ENCODE measurements at regions not wholly inside any gene's neighbourhood (a gene's known extent, or its start where the extent isn't known, plus 50 kb on each side); places are given as distances from the start of the nearest gene placed in this dataset.

DNA sequence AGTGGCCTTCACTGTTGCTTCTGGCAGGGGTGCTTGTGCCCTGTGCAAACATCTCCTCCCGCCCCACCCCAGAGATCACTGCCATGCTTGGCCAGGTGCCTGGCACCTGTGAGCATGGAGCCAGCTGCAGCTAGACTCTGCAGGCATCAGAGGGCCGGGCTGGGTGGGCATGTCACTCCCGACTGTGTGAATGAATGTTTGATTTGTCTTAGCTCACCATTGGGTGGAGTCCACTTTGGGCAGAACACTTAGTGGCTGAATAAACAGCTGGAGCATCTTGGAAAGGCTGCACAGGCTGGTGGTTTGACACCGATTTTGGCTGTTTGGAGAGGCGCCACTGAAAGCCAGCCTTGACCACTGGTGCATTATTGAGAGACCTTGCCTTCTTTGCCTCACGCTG, 267.3 kb downstream of the DLEU7 start:
- TF ChIP-seq POLR2AphosphoS5 (IDR thresholded peaks at IDR 0.05; ENCODE audit: insufficient read depth in 1 of 2, low read depth in 1 of 2) (no peak), POLR2A (IDR thresholded peaks at IDR 0.05) (no peak)
- TF ChIP-seq, protein P1, sequence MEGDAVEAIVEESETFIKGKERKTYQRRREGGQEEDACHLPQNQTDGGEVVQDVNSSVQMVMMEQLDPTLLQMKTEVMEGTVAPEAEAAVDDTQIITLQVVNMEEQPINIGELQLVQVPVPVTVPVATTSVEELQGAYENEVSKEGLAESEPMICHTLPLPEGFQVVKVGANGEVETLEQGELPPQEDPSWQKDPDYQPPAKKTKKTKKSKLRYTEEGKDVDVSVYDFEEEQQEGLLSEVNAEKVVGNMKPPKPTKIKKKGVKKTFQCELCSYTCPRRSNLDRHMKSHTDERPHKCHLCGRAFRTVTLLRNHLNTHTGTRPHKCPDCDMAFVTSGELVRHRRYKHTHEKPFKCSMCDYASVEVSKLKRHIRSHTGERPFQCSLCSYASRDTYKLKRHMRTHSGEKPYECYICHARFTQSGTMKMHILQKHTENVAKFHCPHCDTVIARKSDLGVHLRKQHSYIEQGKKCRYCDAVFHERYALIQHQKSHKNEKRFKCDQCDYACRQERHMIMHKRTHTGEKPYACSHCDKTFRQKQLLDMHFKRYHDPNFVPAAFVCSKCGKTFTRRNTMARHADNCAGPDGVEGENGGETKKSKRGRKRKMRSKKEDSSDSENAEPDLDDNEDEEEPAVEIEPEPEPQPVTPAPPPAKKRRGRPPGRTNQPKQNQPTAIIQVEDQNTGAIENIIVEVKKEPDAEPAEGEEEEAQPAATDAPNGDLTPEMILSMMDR (IDR thresholded peaks at IDR 0.05), result no peak
- DNase-seq (ENCODE audit: extremely low spot score in 2 of 2), result no peak
- H3K27ac ChIP-seq, result no peak overlapping the region
- H3K36me3 ChIP-seq, result no peaks in the 10 kb centered on the region
- peaks cover 8% of the 10 kb centered on the region for H3K4me1 ChIP-seq
- H3K27me3 ChIP-seq, result no peaks in the 10 kb centered on the region
- H3K4me3 ChIP-seq, result no peak overlapping the region
- intact Hi-C loops (cut with DNase I), result no loop called here
- H3K9me3 ChIP-seq, result no peaks in the 10 kb centered on the region

DNA sequence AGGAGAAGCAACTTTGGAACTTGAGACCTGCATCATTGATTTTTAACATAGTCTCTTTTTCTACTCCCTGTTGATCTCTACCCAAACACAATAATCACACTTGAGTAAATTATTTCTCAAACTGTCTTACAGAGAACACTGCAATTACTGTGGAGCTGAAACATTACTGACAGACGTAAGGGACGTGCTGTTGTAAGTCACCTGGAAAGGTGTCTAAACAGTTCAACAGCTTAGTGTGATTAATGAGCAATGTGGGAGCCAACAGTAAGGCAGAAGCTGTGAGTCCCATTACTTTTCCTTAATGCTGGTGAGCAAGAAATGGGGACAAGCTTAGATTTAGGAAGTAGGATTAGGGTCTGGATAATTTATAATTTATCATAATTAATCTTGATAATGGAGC, 265.7 kb downstream of the DLEU7 start:
- intact Hi-C loops (cut with DNase I), result no loop called here
- no peaks in the 10 kb centered on the region for H3K9me3 ChIP-seq
- peaks cover 8% of the 10 kb centered on the region for H3K4me1 ChIP-seq
- DNase-seq (ENCODE audit: extremely low spot score in 2 of 2), result no peak
- TF ChIP-seq, protein P1 (IDR thresholded peaks at IDR 0.05), result no peak
- no peak for TF ChIP-seq POLR2AphosphoS5 (IDR thresholded peaks at IDR 0.05; ENCODE audit: insufficient read depth in 1 of 2, low read depth in 1 of 2)
- no peak for TF ChIP-seq POLR2A (IDR thresholded peaks at IDR 0.05)
- H3K4me3 ChIP-seq, result no peak overlapping the region
- no peaks in the 10 kb centered on the region for H3K27me3 ChIP-seq
- no peaks in the 10 kb centered on the region for H3K36me3 ChIP-seq
- no peak overlapping the region for H3K27ac ChIP-seq

DNA sequence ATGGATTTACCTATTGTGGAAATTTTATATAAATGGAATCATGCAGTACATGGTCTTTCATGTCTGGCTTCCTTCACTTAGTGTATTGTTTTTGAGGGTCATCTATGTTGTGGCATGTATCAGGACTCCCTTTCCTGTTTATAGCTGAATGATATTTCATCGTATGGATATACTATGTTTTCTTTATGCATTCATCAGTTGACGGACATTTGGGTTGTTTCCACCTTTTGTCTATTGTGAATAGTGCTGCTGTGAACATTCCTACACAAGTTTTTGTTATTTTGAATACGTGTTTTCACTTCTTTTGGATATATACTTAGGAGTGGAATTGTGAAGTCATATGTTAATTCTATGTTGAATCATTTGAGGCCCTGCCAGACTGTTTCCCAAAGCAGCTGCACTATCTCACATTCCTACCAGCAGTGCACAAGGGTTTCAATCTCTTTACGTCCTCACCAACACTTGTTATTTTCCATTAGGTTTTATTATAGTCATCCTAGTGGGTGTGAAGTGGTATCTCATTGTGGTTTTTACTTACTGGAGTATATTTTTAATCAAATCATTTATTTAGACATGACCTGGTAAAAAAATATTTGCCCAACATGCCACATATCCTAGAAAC, 262.7 kb downstream of the DLEU7 start:
- Histone ChIP-seq H3K27me3 (no peaks in the 10 kb centered on the region), H3K36me3 (no peaks in the 10 kb centered on the region), H3K4me3 (no peak overlapping the region), H3K27ac (no peak overlapping the region), H3K9me3 (no peaks in the 10 kb centered on the region), H3K4me1 (peaks cover 8% of the 10 kb centered on the region)
- no peak for DNase-seq (ENCODE audit: extremely low spot score in 2 of 2)
- TF ChIP-seq, protein P1 (IDR thresholded peaks at IDR 0.05), result no peak
- TF ChIP-seq POLR2A (IDR thresholded peaks at IDR 0.05) (no peak), POLR2AphosphoS5 (IDR thresholded peaks at IDR 0.05; ENCODE audit: insufficient read depth in 1 of 2, low read depth in 1 of 2) (no peak)
- intact Hi-C loops (cut with DNase I), result no loop called here

DNA sequence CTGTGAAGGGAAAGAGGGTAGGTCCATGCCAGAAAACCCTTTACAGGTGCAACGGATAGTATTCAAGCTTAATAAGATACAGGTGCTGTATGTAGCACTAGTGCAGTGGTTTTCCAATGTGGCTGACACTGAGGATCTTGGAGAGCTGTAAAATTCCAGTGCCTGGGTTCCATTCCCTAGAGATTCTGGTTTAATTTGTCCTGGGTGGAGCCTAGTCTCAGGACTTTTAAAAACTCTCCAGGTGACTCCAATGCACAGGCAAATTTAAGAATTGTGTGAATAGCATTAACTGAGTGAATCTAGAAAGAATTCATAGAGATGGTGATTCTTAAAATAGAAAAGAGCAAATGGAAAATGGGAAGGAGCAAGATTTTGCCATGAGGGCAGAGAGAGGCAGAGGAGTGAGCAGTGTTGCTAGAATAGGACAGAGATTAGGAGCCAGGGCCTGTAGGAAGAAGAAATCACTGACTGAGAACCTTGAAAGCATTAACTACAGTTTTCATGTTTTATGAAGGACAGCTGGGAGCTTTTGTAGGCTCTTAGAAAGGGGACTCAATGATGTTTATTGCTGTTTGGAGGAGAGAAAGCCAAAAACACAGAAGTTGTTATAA, 261.8 kb downstream of the DLEU7 start:
- Histone ChIP-seq H3K27ac (no peak overlapping the region), H3K4me3 (no peak overlapping the region), H3K36me3 (no peaks in the 10 kb centered on the region), H3K27me3 (no peaks in the 10 kb centered on the region), H3K4me1 (no peaks in the 10 kb centered on the region), H3K9me3 (no peaks in the 10 kb centered on the region)
- no peak for TF ChIP-seq POLR2AphosphoS5 (IDR thresholded peaks at IDR 0.05; ENCODE audit: insufficient read depth in 1 of 2, low read depth in 1 of 2)
- no peak for TF ChIP-seq POLR2A (IDR thresholded peaks at IDR 0.05)
- TF ChIP-seq, protein P1 (IDR thresholded peaks at IDR 0.05), result no peak
- intact Hi-C loops (cut with DNase I), result no loop called here
- DNase-seq (ENCODE audit: extremely low spot score in 2 of 2), result no peak

DNA sequence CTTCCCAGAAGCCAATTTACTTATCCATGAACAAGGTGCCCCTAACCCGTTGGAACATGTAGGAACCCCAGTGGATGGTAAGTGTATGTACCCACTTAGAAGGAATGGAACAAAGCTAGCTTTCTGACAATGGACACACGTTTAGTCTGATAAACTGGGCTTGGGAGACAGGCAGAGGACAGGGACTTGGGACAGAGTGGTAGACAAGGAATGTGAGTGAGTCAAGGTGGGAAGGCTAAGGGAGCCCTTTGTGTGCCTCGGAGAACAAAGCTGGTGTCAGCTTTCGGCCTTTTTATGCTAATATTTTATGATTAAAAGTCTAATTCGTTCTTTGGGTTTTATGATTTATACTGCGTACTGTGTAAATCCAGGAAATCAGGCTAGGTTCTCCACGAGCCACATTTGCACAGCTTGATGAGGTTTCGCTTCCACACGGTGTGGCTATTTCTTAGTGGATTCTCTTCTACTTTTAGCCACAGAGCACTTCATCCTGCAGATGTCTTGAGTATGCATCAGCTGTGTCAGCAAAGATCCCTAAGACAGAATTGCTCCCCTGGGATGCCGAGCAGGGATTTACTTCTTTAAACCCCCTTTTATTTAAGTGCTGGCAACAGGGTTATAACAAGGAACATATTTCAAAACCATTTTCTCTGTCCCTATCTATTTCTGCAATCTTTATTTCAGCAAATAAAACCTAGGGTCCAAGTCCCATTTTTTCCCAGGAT, 258.5 kb downstream of the DLEU7 start:
- H3K36me3 ChIP-seq, result no peaks in the 10 kb centered on the region
- no peak overlapping the region for H3K27ac ChIP-seq
- peaks cover 12% of the 10 kb centered on the region for H3K4me1 ChIP-seq
- no peak overlapping the region for H3K4me3 ChIP-seq
- DNase-seq (ENCODE audit: extremely low spot score in 2 of 2), result no peak
- TF ChIP-seq POLR2AphosphoS5 (IDR thresholded peaks at IDR 0.05; ENCODE audit: insufficient read depth in 1 of 2, low read depth in 1 of 2) (no peak), POLR2A (IDR thresholded peaks at IDR 0.05) (no peak)
- TF ChIP-seq, protein P1 (IDR thresholded peaks at IDR 0.05), result no peak
- no peaks in the 10 kb centered on the region for H3K27me3 ChIP-seq
- H3K9me3 ChIP-seq, result no peaks in the 10 kb centered on the region
- intact Hi-C loops (cut with DNase I), result no loop called here

All from vagina (tissue), 2 donors.